MCF 10A (cell line): ENCODE measurements at regions not wholly inside any gene's neighbourhood (a gene's known extent, or its start where the extent isn't known, plus 50 kb on each side); places are given as distances from the start of the nearest gene placed in this dataset.

Experiments used
- BruUV-seq: library from RNA; stranded (reverse); fragments of 400-500 nt; replicated peaks from 2 replicates; lab custom pipeline; 2021; lab: Mats Ljungman, UMichigan
- CTCF ChIA-PET: fragments of 300-600 bp; sonication (Branson Sonifier 250); formaldehyde crosslinking; extraction: SDS; loops from one replicate; lab custom pipeline; 2021; ENCODE audit warnings: antibody characterized with exemption, inconsistent platforms; lab: Yijun Ruan, JAX
- POLR2A ChIA-PET: fragments of 300-600, 350-650 bp; sonication (Branson Sonifier 250); formaldehyde crosslinking; extraction: SDS; loops from one replicate; lab custom pipeline; 2020; ENCODE audit warnings: antibody characterized with exemption, inconsistent platforms; lab: Yijun Ruan, JAX
- DNase-seq: peaks from one replicate; pipeline ENCODE4 v3.0.0-alpha.2; 2018; ENCODE audit not compliant: unreplicated experiment
- H3K27ac Mint-ChIP-seq: one replicate; pipeline ENCODE4 v1.8.0; 2022; ENCODE audit warnings: mild to moderate bottlenecking, low read depth, mixed read lengths; ENCODE audit not compliant: unreplicated experiment
- H3K27me3 Mint-ChIP-seq: one replicate; pipeline ENCODE4 v1.8.0; 2022; ENCODE audit warnings: mixed read lengths; ENCODE audit not compliant: insufficient read depth, unreplicated experiment
- H3K36me3 Mint-ChIP-seq: one replicate; pipeline ENCODE4 v1.8.0; 2022; ENCODE audit warnings: mild to moderate bottlenecking, moderate library complexity, mixed read lengths; ENCODE audit not compliant: insufficient read depth, unreplicated experiment
- H3K4me1 Mint-ChIP-seq: one replicate; pipeline ENCODE4 v1.8.0; 2022; ENCODE audit warnings: mixed read lengths; ENCODE audit not compliant: insufficient read depth, unreplicated experiment
- H3K4me3 Mint-ChIP-seq: one replicate; pipeline ENCODE4 v1.8.0; 2022; ENCODE audit warnings: mild to moderate bottlenecking, moderate library complexity, mixed read lengths; ENCODE audit not compliant: unreplicated experiment
- H3K9me3 Mint-ChIP-seq: one replicate; pipeline ENCODE4 v1.8.0; 2022; ENCODE audit warnings: mixed read lengths; ENCODE audit not compliant: unreplicated experiment
- CTCF ChIP-seq: fragments of 200-600 bp; IDR thresholded peaks from one replicate; pipeline ENCODE4 v1.8.0; 2022; ENCODE audit warnings: antibody characterized with exemption, mild to moderate bottlenecking; ENCODE audit not compliant: unreplicated experiment
- intact Hi-C: fragments of 100-400 bp; cut with micrococcal nuclease; formaldehyde crosslinking; loops from 2 replicates; pipeline ENCODE4 v1.14.1; 2022

GRCh38 chr6:33936886-33937285 is 133.1 kb upstream of the MLN start:
- Mint-ChIP-seq H3K27me3 (peaks cover 75% of the 10 kb centered on the region), H3K27ac (no peak overlapping the region), H3K9me3 (no peaks in the 10 kb centered on the region), H3K4me3 (no peak overlapping the region), H3K36me3 (no peaks in the 10 kb centered on the region), H3K4me1 (peaks cover 5% of the 10 kb centered on the region)
- CTCF ChIA-PET: interaction anchor here (0.7 kb wide), 1 partner anchor 174 kb away, joined by 3 read pairs; no protein-coding TSS in a partner anchor
- POLR2A ChIA-PET: no interaction called here
- intact Hi-C loops: no loop called here
- no peak for TF ChIP-seq CTCF
- no TSS peak for BruUV-seq
- DNase-seq: no peak

- Mint-ChIP-seq H3K36me3 (no peaks in the 10 kb centered on the region), H3K27ac (no peak overlapping the region), H3K27me3 (peaks cover 70% of the 10 kb centered on the region), H3K9me3 (no peaks in the 10 kb centered on the region), H3K4me3 (no peak overlapping the region), H3K4me1 (peaks cover 5% of the 10 kb centered on the region)
- CTCF ChIA-PET: no interaction called here
- POLR2A ChIA-PET: interaction anchor here (0.6 kb wide), 1 partner anchor 38 kb away, joined by 4 read pairs; no protein-coding TSS in a partner anchor
- intact Hi-C loops: no loop called here
- no TSS peak for BruUV-seq
- TF ChIP-seq CTCF: no peak
- no peak for DNase-seq
These were observed 131.8 kb upstream of the MLN start for GRCh38 chr6:33935439-33936080.

GRCh38 chr6:33934731-33935270 is 131.0 kb upstream of the MLN start:
- Mint-ChIP-seq H3K27me3 (peaks cover 66% of the 10 kb centered on the region), H3K9me3 (no peaks in the 10 kb centered on the region), H3K4me1 (peaks cover 5% of the 10 kb centered on the region), H3K36me3 (no peaks in the 10 kb centered on the region), H3K27ac (no peak overlapping the region), H3K4me3 (no peak overlapping the region)
- DNase-seq: no peak
- intact Hi-C loops: no loop called here
- ChIA-PET CTCF (no interaction called here), POLR2A (no interaction called here)
- BruUV-seq: no TSS peak
- TF ChIP-seq CTCF: no peak

- ChIA-PET CTCF (no interaction called here), POLR2A (no interaction called here)
- no peak for DNase-seq
- Mint-ChIP-seq H3K4me1 (peaks cover 5% of the 10 kb centered on the region), H3K27me3 (peaks cover 50% of the 10 kb centered on the region), H3K4me3 (no peak overlapping the region), H3K9me3 (no peaks in the 10 kb centered on the region), H3K36me3 (no peaks in the 10 kb centered on the region), H3K27ac (no peak overlapping the region)
- intact Hi-C loops: no loop called here
- BruUV-seq: no TSS peak
- no peak for TF ChIP-seq CTCF
These were observed 129.3 kb upstream of the MLN start for GRCh38 chr6:33933101-33933500.
